SH-SY5Y (cell line): ENCODE measurements at regions not wholly inside any gene's neighbourhood (a gene's known extent, or its start where the extent isn't known, plus 50 kb on each side); places are given as distances from the start of the nearest gene placed in this dataset.

ENCODE experiments used
- GATA2 ChIP-seq: IDR thresholded peaks from 2 replicates; pipeline ENCODE4 v1.6.1; 2011; ENCODE audit warnings: mild to moderate bottlenecking, low read depth, low read length
- GATA3 ChIP-seq: IDR thresholded peaks from 2 replicates; pipeline ENCODE4 v1.6.1; 2011; ENCODE audit warnings: low read depth, mild to moderate bottlenecking, low read length, moderate library complexity

GRCh38 chr10:29774475-29774874, 139.7 kb upstream of the SVIL start:
- TF ChIP-seq GATA2 (no peak), GATA3 (no peak)
